ENCODE measurements at regions not wholly inside any gene's neighbourhood (a gene's known extent, or its start where the extent isn't known, plus 50 kb on each side); places are given as distances from the start of the nearest gene placed in this dataset.
A peak's percentile ranks its signal among the peaks of the same experiment; 100 is the strongest.

DNA sequence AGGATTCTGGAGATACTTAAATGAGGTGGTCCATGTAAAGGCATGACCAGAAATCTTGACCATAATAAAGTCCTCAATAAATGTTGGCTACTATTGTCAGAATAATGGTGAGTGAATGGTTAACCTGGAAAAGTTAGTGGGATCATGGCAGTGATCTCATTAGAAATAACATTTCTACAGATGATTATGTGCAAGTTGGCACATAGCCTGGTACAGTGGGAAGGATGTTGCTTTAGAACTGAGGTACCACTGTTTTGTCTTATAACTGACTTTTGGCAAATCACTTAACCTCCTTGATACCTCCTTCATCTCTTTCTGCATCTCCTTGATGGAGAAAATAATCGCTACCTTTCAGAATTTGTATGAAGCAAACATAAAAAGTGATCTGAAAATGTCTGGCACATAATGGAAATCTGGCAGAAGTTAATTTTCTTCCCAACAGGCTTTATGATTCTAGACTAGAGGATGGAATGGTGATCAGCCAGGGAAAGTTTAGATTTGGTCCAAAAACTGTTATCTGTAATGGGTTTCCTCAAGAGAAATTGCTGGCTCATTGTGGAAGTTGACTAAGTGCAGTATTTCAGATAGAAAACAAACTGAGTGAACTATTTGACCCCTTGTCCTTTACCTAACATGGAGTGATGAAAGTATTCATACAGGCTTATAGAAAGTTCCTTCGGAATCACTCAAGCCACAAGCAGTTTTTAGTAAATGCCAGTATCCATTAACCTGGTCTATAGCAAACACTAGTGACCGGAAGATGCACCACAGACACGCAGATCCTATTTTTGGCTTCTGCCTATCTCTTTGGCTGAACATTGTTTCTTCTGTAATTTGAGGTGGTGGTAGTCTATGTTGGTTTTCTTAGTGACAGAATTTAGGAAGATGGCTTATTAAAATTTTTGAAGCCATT lies 449.6 kb upstream of the TGFBR2 start (continued):
- TF ChIP-seq RFX5 (IDR thresholded peaks at IDR 0.05; ENCODE audit: low read depth, low read length) = no peak

DNA sequence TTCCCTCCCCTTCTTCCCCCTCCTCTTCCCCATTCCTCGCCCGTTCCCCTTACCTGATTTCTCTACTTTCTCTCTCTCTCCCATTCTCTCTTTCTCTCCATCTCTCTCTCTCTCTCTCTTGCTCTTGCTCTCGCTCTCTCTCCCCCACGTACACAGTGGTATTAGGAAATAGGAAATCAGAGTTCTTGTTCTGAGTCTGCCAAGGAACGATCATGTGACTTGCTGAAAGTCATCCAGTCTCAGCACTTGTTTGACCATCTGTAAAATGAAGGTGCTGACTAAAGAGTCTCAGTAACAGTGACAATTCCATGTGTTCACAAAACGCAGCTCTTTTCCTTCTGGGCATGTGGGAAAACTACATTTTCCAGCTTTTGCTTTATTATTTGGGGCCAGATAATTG lies 445.0 kb upstream of the TGFBR2 start:
- H3K4me3 ChIP-seq (ENCODE audit: insufficient read depth, low read depth, low read length) = no peak overlapping the region
- BruUV-seq (replicated peaks) = no TSS peak
- no peaks in the 10 kb centered on the region for H3K79me1 ChIP-seq (ENCODE audit: low read depth in 1 of 2, low read length in 2 of 2)
- ATAC-seq (ENCODE audit: low read depth) (no peak), DNase-seq (peak; percentile 67)
- H3K27ac ChIP-seq (ENCODE audit: insufficient read depth, low read length) = no peak overlapping the region
- no peak overlapping the region for H4K8ac ChIP-seq (ENCODE audit: low read depth in 2 of 2, low read length in 2 of 2)
- no peak overlapping the region for H2BK20ac ChIP-seq (ENCODE audit: low read depth, low read length)
- H3K4ac ChIP-seq (ENCODE audit: low read depth, low read length) = no peak overlapping the region
- H3K36me3 ChIP-seq (ENCODE audit: control insufficient read depth, insufficient read depth, low read length) = no peaks in the 10 kb centered on the region
- H2BK120ac ChIP-seq (ENCODE audit: low read depth, low read length) = no peak overlapping the region
- intact Hi-C loops (cut with micrococcal nuclease) = no loop called here
- no peak overlapping the region for H4K91ac ChIP-seq (ENCODE audit: insufficient read depth, low read depth, low read length)
- H3K9me3 ChIP-seq (ENCODE audit: control insufficient read depth, insufficient read depth, low read length) = no peaks in the 10 kb centered on the region
- no peak overlapping the region for H2AFZ ChIP-seq (replicated peaks; ENCODE audit: low read length, poor library complexity)
- no peak overlapping the region for H3K9ac ChIP-seq (ENCODE audit: low read depth, low read length)
- H2AK9ac ChIP-seq (replicated peaks; ENCODE audit: low read depth, low read length, poor library complexity) = no peak overlapping the region
- H2BK15ac ChIP-seq (ENCODE audit: low read depth, low read length) = peak overlapping the region; percentile 26; the same call in 1 of the 3 replicates
- H3K9me1 ChIP-seq (ENCODE audit: insufficient read depth, low read length) = no peaks in the 10 kb centered on the region
- dilution Hi-C loops (cut with HindIII; ENCODE audit: low sequenced_read_pairs, unreplicated experiment) = no loop called here
- ChIA-PET POLR2A (ENCODE audit: unreplicated experiment) (no interaction called here), CTCF (no interaction called here)
- H3K56ac ChIP-seq (ENCODE audit: extremely low read depth, insufficient read depth, low read length) = no peak overlapping the region
- no peak overlapping the region for H2BK5ac ChIP-seq (ENCODE audit: low read depth, low read length, poor library complexity, severe bottlenecking)
- H2AK5ac ChIP-seq (ENCODE audit: low read depth, low read length) = no peak overlapping the region
- H3K4me1 ChIP-seq (ENCODE audit: control insufficient read depth, insufficient read depth, low read length) = no peaks in the 10 kb centered on the region; the same call in 1 of the 2 replicates
- in situ Hi-C loops (cut with MboI; ENCODE audit: low sequenced_read_pairs) = no loop called here
- WGBS, 2 experiments (ENCODE audit: extremely low coverage in 2 of 2, insufficient read length in 1 of 2) = no CpG with 5 or more reads among the region's 6 CpGs
- no peak overlapping the region for H3K23ac ChIP-seq (ENCODE audit: low read depth, low read length)
- no peaks in the 10 kb centered on the region for H3K27me3 ChIP-seq (ENCODE audit: control insufficient read depth, insufficient read depth, low read length)
- no peak overlapping the region for H3K4me2 ChIP-seq (ENCODE audit: low read depth, low read length)
- no peaks in the 10 kb centered on the region for H4K20me1 ChIP-seq (ENCODE audit: insufficient read depth, low read length)
- H3K18ac ChIP-seq (ENCODE audit: low read depth, low read length) = no peak overlapping the region
- H3K14ac ChIP-seq (replicated peaks; ENCODE audit: low read depth, low read length) = no peak overlapping the region
- no peak overlapping the region for H4K5ac ChIP-seq (ENCODE audit: low read depth, low read length)
- TF ChIP-seq CEBPB (IDR thresholded peaks at IDR 0.05; ENCODE audit: low read depth, low read length) = no peak
- no peak for TF ChIP-seq MXI1 (IDR thresholded peaks at IDR 0.05; ENCODE audit: borderline replicate concordance, low read depth, low read length)
- TF ChIP-seq NFE2L2 (IDR thresholded peaks at IDR 0.05; ENCODE audit: low read depth, low read length) = no peak
- TF ChIP-seq RFX5 (IDR thresholded peaks at IDR 0.05; ENCODE audit: low read depth, low read length) = no peak
- no peak for TF ChIP-seq RAD21 (IDR thresholded peaks at IDR 0.05; ENCODE audit: low read length)
- TF ChIP-seq, protein P1, sequence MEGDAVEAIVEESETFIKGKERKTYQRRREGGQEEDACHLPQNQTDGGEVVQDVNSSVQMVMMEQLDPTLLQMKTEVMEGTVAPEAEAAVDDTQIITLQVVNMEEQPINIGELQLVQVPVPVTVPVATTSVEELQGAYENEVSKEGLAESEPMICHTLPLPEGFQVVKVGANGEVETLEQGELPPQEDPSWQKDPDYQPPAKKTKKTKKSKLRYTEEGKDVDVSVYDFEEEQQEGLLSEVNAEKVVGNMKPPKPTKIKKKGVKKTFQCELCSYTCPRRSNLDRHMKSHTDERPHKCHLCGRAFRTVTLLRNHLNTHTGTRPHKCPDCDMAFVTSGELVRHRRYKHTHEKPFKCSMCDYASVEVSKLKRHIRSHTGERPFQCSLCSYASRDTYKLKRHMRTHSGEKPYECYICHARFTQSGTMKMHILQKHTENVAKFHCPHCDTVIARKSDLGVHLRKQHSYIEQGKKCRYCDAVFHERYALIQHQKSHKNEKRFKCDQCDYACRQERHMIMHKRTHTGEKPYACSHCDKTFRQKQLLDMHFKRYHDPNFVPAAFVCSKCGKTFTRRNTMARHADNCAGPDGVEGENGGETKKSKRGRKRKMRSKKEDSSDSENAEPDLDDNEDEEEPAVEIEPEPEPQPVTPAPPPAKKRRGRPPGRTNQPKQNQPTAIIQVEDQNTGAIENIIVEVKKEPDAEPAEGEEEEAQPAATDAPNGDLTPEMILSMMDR (conservative IDR thresholded peaks at IDR 0.05; ENCODE audit: low read depth, low read length) = no peak
- TF ChIP-seq MAZ (IDR thresholded peaks at IDR 0.05; ENCODE audit: borderline replicate concordance, low read depth, low read length) = no peak
- TF ChIP-seq CHD1 (IDR thresholded peaks at IDR 0.05; ENCODE audit: low read depth, low read length) = no peak
- TF ChIP-seq, protein P2, sequence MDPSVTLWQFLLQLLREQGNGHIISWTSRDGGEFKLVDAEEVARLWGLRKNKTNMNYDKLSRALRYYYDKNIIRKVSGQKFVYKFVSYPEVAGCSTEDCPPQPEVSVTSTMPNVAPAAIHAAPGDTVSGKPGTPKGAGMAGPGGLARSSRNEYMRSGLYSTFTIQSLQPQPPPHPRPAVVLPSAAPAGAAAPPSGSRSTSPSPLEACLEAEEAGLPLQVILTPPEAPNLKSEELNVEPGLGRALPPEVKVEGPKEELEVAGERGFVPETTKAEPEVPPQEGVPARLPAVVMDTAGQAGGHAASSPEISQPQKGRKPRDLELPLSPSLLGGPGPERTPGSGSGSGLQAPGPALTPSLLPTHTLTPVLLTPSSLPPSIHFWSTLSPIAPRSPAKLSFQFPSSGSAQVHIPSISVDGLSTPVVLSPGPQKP (IDR thresholded peaks at IDR 0.05; ENCODE audit: borderline replicate concordance, low read depth, low read length) = no peak
- TF ChIP-seq SMC3 (IDR thresholded peaks at IDR 0.05; ENCODE audit: low read depth, low read length) = no peak
- TF ChIP-seq FOS (IDR thresholded peaks at IDR 0.05; ENCODE audit: low read depth, low read length) = no peak
- TF ChIP-seq BHLHE40 (IDR thresholded peaks at IDR 0.05; ENCODE audit: low read depth, low read length) = no peak

All from IMR-90 (cell line).